Stimulated activated CD8-positive, alpha-beta memory T cell treated with anti-CD3 and anti-CD28 coated beads, Interleukin-4, amount 100 ng/mL, for 48 hours (primary cell): ENCODE measurements at regions not wholly inside any gene's neighbourhood (a gene's known extent, or its start where the extent isn't known, plus 50 kb on each side); places are given as distances from the start of the nearest gene placed in this dataset.
"Not testable (repeated sequence)": the region's sequence is repeated elsewhere in the genome, so short reads cannot be mapped to it uniquely, and the experiment has no call there.

Experiments used
- DNase-seq: peaks from one replicate; pipeline ENCODE4 v3.0.0-alpha.2; 2020

GRCh38 chr19:31821346-31821745 is 472.1 kb upstream of the TSHZ3 start:
- no peak for DNase-seq

GRCh38 chr19:31825134-31826094 is 476.2 kb upstream of the TSHZ3 start:
- DNase-seq = no peak

GRCh38 chr19:31826325-31826724 is 477.1 kb upstream of the TSHZ3 start:
- no peak for DNase-seq

- DNase-seq = no peak
These were observed 482.4 kb upstream of the TSHZ3 start for GRCh38 chr19:31831421-31832175.

DNA sequence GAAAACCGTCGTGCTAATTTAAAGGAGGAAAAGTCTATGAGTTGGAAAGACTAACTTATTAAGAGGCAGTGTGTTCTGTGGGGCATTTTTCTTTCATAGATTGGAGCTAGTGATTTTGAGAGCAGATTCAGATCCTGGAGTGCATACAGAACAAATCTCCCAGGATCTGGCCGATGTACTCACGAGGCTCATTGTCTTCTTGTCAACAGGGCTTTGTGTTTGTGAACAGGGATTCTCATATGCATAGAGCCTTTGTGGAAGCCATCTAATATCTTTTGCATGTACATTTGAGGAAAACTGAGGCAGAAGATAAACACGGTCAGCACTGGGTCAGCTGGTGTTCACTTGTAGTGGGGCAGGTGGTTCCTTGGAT is 482.9 kb upstream of the TSHZ3 start:
- DNase-seq = no peak

- no peak for DNase-seq
These were observed 484.8 kb upstream of the TSHZ3 start for GRCh38 chr19:31834070-31834469.

DNA sequence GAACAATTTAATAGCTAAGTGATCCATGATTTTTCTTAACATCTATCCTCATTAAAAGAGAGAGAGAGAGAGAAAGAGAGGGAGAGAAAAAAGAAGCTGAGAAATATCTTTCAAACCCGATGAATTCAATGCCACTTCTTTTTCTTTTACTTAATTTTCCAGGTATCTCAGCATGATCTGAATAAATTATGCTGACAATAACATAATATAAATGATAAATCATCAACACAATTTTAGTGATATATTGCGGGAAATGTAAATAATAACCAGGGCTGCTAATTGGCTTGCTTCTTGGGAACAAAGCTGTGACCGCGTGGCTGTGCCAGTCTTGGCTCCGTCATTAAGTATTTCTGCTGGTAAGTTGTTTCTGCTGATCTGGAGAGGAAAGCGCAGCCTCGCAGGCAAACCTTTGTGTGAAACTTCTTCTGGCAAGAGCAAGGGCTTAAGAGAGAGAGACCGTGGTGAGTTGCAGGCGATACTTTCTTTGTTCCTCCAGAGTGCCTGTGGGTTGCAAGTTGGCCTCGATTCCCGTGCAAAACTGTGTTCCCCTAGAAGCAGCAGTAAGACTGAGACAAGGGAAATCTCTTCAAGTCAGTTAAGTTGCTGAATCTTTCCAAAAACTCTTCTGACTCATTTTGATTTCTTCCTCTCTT is 489.1 kb upstream of the TSHZ3 start:
- DNase-seq = no peak

DNA sequence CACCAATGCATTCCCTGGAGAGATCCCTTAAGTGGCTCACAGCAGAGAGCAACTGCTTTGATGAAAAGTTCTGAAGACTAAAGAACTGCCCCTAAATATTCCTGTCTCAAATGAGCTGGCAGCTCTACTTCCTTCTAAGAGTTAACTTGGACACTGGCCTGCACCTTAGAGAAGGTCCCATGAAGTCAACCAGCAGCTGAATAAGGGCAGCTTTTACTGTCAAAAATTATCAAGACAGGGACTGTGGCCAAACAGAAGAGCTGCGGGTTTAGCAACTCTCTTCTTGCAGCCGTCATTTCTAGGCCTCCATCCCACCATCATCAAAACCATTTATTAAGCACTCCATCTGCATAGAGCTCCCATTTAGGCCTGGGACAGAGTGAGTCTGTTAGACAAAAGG is 491.1 kb upstream of the TSHZ3 start:
- no peak for DNase-seq

DNA sequence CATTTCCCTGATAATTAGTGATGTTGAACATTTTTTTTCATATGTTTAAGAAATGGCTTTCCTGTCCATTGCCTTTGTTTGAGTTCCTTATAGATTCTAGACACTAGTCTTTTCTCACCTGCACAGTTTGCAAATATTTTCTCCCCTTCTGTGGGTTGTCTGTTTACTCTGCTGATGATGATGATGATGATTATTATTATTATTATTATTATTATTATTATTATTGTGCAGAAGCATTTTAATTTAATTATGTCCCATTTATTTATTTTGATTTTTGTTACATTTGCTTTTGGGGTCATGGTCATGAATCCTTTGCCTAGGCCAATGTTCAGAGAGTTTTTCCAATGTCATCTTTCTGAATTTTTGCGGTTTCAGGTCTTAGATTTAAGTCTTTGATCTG is 492.5 kb upstream of the TSHZ3 start:
- no peak for DNase-seq

DNA sequence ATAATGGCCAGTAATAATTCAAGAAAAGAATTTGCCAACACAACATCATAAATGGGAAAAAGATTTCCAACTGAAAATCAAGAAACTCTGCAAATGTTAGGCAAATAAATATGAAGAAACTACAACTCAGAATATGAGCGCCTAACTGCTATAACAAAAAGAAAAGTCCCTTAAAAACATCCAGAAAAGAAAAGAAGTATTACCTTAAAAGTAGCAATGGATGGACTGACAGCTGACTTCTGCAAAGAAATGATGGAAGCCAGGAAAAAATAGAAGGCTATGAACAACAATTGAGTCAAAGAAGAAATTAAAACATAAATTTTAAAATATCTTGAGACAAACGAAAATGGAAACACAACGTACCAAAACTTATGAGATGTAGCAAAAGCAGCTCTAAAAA is 482.3 kb upstream of the ZNF507 start:
- no peak for DNase-seq

DNA sequence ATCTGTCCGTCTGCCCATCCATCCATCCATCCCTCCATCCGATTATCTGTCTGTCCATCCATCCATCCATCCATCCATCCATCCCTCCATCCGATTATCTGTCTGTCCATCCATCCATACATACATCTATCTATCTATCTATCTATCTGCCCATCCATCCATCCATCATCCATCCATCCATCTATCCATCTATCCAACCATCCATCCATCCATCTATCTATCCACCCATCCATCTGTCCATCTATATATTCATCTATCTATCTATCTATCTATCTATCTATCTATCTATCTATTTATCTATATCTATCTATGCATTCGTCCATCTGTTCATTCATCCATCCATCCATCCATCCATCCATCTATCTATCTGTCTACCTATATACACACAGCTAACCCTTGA is 471.1 kb upstream of the ZNF507 start:
- no peak for DNase-seq

DNA sequence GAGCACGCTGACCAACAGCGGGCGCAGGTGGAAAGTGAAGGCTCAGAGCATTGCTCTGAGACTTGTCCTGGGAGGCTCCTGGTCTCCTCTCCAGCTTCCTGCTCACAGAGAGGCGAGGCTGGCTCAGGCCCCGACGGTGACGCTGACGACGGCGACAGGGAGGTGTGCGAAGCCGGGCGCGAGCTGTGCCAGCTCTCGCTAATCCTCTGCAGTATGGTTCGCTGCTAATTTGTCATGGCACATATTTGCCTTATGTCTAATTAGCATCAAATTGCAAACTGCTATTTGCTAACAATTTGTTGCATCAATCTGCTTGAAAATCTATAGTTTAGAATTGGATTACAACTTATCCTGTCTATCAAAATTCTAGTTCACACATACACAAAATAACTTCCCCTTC is 469.8 kb upstream of the ZNF507 start:
- no peak for DNase-seq

DNA sequence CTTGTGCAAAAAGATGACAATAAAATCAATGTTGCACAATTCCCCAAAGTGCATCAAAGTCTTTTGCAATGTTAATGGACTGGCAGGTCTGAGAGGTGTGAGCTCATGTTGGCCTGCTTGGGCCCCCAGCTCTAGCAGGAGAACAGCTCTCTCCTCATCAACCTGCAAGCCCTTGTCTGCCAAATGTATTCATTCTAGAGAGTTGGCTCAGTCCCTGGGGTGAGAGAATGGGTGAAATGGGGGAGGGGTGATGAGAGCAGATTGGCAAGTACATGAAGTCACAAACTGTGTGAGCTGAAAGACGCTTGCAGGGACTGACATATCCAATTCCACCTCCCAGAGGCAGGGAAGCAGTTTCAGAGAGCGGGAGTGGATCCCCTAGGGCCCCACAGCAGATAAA is 465.1 kb upstream of the ZNF507 start:
- DNase-seq = no peak

DNA sequence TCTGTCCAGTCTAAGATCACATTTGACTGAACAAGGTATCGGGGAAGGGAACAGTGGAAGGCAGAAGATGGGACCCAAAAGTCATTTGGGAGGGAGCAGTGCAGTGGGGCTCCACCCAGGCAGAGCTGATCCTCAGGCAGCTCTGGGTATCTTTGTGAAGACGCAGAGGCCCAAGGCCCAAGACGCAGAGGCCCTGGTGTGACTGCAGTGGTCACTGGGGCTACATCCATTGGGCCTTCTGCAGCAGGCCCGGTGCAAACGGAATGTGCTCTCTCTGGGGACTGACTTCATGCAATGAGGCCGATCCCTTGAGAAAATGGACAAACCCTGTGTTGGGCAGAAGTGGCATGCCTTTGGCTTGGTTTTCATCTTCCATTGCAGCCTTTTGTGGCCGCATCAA is 463.4 kb upstream of the ZNF507 start:
- DNase-seq = no peak

GRCh38 chr19:31882709-31883108 is 462.7 kb upstream of the ZNF507 start:
- DNase-seq = no peak

- no peak for DNase-seq
These were observed 462.0 kb upstream of the ZNF507 start for GRCh38 chr19:31883296-31883990.

- no peak for DNase-seq
These were observed 460.0 kb upstream of the ZNF507 start for GRCh38 chr19:31885280-31885853.

DNA sequence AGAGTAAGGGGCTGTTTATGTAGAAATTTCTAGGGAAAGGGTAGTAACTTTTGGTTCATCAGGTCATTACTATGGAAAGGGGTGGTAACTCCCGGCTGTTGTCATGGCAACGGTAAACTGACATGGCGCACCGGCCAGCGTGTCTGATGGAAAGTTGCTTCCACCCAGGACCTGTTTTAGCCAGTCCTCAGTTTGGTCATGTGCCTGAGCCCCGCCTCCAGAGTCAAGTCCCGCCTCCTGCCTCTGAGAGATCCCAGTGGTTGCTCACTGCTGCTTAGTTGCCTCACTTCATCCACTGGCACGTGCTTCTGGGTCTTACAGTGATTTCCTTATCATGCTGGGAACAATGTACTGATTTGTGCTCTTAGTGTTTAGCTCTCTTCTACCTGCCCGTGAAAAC is 455.2 kb upstream of the ZNF507 start:
- DNase-seq = no peak

- no peak for DNase-seq
These were observed 453.4 kb upstream of the ZNF507 start for GRCh38 chr19:31892060-31892459.

DNA sequence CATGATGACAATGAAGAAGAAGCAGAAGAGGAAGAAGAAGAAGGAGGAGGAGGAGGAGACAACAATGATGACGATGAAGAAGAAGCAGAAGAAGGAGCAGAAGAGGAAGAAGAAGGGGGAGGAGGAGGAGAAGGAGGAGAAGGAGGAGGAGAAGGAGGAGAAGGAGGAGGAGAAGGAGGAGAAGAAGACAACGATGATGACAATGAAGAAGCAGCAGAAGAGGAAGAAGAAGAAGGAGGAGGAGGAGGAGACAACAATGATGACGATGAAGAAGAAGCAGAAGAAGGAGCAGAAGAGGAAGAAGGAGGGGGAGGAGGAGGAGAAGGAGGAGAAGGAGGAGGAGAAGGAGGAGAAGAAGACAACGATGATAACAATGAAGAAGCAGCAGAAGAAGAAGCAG is 451.9 kb upstream of the ZNF507 start:
- not testable (repeated sequence) for DNase-seq

- no peak for DNase-seq
These were observed 451.0 kb upstream of the ZNF507 start for GRCh38 chr19:31894451-31894850.

DNA sequence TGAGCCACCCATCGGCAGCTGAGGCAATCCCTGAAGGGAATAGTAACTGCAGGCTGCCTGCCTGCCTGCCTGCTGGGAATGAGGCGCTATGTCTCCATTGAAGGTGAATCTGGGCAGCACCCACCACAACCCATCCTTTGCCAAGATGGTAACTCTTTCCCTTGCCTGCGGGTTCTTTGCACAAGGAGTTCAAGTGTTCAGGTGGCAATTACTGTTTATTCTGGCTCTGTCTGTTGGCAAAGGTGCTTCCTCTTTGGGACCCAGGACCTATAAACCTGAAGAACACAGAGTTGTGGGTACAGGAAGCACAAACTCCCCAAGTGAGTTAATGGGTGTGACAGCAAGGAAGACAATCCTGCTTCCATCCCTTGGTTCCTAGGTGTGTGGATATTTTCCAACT is 448.1 kb upstream of the ZNF507 start:
- DNase-seq = no peak

- no peak for DNase-seq
These were observed 444.4 kb upstream of the ZNF507 start for GRCh38 chr19:31900991-31901390.
